GM12878 (cell line): ENCODE measurements at regions not wholly inside any gene's neighbourhood (a gene's known extent, or its start where the extent isn't known, plus 50 kb on each side); places are given as distances from the start of the nearest gene placed in this dataset.
"Not testable (repeated sequence)": the region's sequence is repeated elsewhere in the genome, so short reads cannot be mapped to it uniquely, and the experiment has no call there.

Source experiments
- ATAC-seq: fragments of 200-7000 bp; cut with Tn5 transposase; 3 replicates; pipeline ENCODE4 v1.9.1; 2020; ENCODE audit warnings: mild to moderate bottlenecking, moderate library complexity
- BruUV-seq: library from RNA; stranded (reverse); fragments of 400-500 nt; replicated peaks from 2 replicates; lab custom pipeline; 2021; lab: Mats Ljungman, UMichigan
- CTCF ChIA-PET: fragments of 300-600 bp; sonication (Branson Sonifier 250); formaldehyde crosslinking; extraction: SDS; loops from one replicate; lab custom pipeline; 2021; ENCODE audit warnings: inconsistent platforms; lab: Yijun Ruan, JAX
- POLR2A ChIA-PET: fragments of 350-600 bp; formaldehyde crosslinking; extraction: SDS; loops from one replicate; lab custom pipeline; 2021; ENCODE audit warnings: inconsistent platforms; lab: Charles Lee
- RAD21 ChIA-PET: fragments of 300-600 bp; sonication (Branson Sonifier 250); formaldehyde crosslinking; loops from one replicate; lab custom pipeline; 2023; ENCODE audit warnings: antibody characterized with exemption; ENCODE audit not compliant: unreplicated experiment; lab: Charles Lee
- SMC1A ChIA-PET: fragments of 300-600 bp; sonication (Branson Sonifier 250); formaldehyde crosslinking; loops from one replicate; lab custom pipeline; 2023; ENCODE audit not compliant: unreplicated experiment, uncharacterized antibody; lab: Charles Lee
- DNase-seq: peaks from one replicate; pipeline ENCODE4 v3.0.0-alpha.2; 2011; ENCODE audit warnings: low read depth, low spot score
- FAIRE-seq: peaks from 3 replicates; lab custom pipeline; 2011; peaks lifted over from hg19 to GRCh38; lab: Jason Lieb, UNC
- H2AFZ ChIP-seq: 2 replicates; pipeline ENCODE4 v1.6.0; 2011; ENCODE audit warnings: low read depth, low read length, control low read depth; ENCODE audit not compliant: control insufficient read depth
- H3K27ac ChIP-seq: 2 replicates; pipeline ENCODE4 v1.5.1; 2011; ENCODE audit warnings: control low read depth; ENCODE audit not compliant: control insufficient read depth, insufficient read depth
- H3K27me3 ChIP-seq, 2 experiments: replicated peaks in 1 of 2; 2 replicates each; pipeline versions ENCODE4 v1.6.0 to v1.6.1; 2011; ENCODE audit warnings: low read length in 1 of 2; ENCODE audit not compliant: control insufficient read depth in 2 of 2, insufficient read depth in 2 of 2
- H3K36me3 ChIP-seq, 2 experiments: 2 replicates each; pipeline ENCODE4 v1.5.1; 2011; ENCODE audit warnings: low read length in 1 of 2; ENCODE audit not compliant: control insufficient read depth in 2 of 2, insufficient read depth in 2 of 2
- H3K4me1 ChIP-seq: 2 replicates; pipeline ENCODE4 v1.6.1; 2011; ENCODE audit warnings: mild to moderate bottlenecking, low read length, moderate library complexity, mixed read lengths; ENCODE audit not compliant: control insufficient read depth, insufficient read depth
- H3K4me2 ChIP-seq: 2 replicates; pipeline ENCODE4 v1.6.0; 2011; ENCODE audit warnings: control low read depth; ENCODE audit not compliant: control insufficient read depth, insufficient read depth
- H3K4me3 ChIP-seq: fragments of 200-600 bp; sonication (generic); 2 replicates; pipeline ENCODE4 v1.5.1; 2016
- H3K79me2 ChIP-seq: 2 replicates; pipeline ENCODE4 v1.6.0; 2011; ENCODE audit warnings: low read length; ENCODE audit not compliant: control insufficient read depth, insufficient read depth
- H3K9ac ChIP-seq: 2 replicates; pipeline ENCODE4 v1.8.0; 2011; ENCODE audit warnings: low read length, control low read depth, mixed read lengths; ENCODE audit not compliant: control insufficient read depth, insufficient read depth
- H3K9me3 ChIP-seq: replicated peaks from 3 replicates; pipeline ENCODE4 v1.5.1; 2011; ENCODE audit warnings: mild to moderate bottlenecking, low read length; ENCODE audit not compliant: control insufficient read depth, insufficient read depth
- H4K20me1 ChIP-seq: 2 replicates; pipeline ENCODE4 v1.6.0; 2011; ENCODE audit not compliant: control insufficient read depth, insufficient read depth
- WGBS: methylation state at CpG from one replicate; pipeline ENCODE4 v1.1.6; 2016; ENCODE audit warnings: low lambda C conversion rate; ENCODE audit not compliant: insufficient replicate concordance, insufficient coverage; ENCODE audit errors: missing lambda C conversion rate; 5-methylcytosine and 5-hydroxymethylcytosine counted together
- in situ Hi-C: fragments of 300-500 bp; cut with MboI; formaldehyde crosslinking; loops from 9 replicates; pipeline ENCODE4 v1.14.3; 2018; ENCODE audit warnings: mixed read lengths
- intact Hi-C: fragments of 100-400 bp; cut with micrococcal nuclease; formaldehyde crosslinking; loops from one replicate; pipeline ENCODE4 v1.14.2; 2022; ENCODE audit not compliant: unreplicated experiment

- intact Hi-C loops, H3K9ac ChIP-seq, POLR2A ChIA-PET, H3K36me3 ChIP-seq, H4K20me1 ChIP-seq, SMC1A ChIA-PET, in situ Hi-C loops, H3K27me3 ChIP-seq, H3K9me3 ChIP-seq, FAIRE-seq, ATAC-seq, BruUV-seq, H3K4me1 ChIP-seq, H3K4me2 ChIP-seq, RAD21 ChIA-PET, H2AFZ ChIP-seq, DNase-seq, H3K4me3 ChIP-seq, H3K79me2 ChIP-seq, H3K27ac ChIP-seq: not testable (repeated sequence)
- CTCF ChIA-PET, result interaction anchor here (1.5 kb wide), 1 partner anchor 59 kb away, joined by 5 read pairs; no protein-coding TSS in a partner anchor
- WGBS, result 71% methylated on average over 14 of the region's 16 CpGs
These were observed 144.9 kb downstream of the IGLL1 start for GRCh38 chr22:23435186-23435585.

GRCh38 chr22:23434198-23434830 is 145.8 kb downstream of the IGLL1 start:
- H3K36me3 ChIP-seq, DNase-seq, H3K4me2 ChIP-seq, H3K4me1 ChIP-seq, SMC1A ChIA-PET, BruUV-seq, H3K4me3 ChIP-seq, FAIRE-seq, POLR2A ChIA-PET, H3K79me2 ChIP-seq, H2AFZ ChIP-seq, intact Hi-C loops, ATAC-seq, H4K20me1 ChIP-seq, H3K9ac ChIP-seq, H3K27me3 ChIP-seq, H3K27ac ChIP-seq, in situ Hi-C loops, RAD21 ChIA-PET, H3K9me3 ChIP-seq: not testable (repeated sequence)
- WGBS, result 72% methylated on average over 25 of the region's 29 CpGs
- CTCF ChIA-PET, result interaction anchor here (1.3 to 1.5 kb wide), 2 partner anchors 26 to 58 kb away, joined by 3 to 5 read pairs; no protein-coding TSS in a partner anchor
